ENCODE measurements at regions not wholly inside any gene's neighbourhood (a gene's known extent, or its start where the extent isn't known, plus 50 kb on each side); places are given as distances from the start of the nearest gene placed in this dataset.

DNA sequence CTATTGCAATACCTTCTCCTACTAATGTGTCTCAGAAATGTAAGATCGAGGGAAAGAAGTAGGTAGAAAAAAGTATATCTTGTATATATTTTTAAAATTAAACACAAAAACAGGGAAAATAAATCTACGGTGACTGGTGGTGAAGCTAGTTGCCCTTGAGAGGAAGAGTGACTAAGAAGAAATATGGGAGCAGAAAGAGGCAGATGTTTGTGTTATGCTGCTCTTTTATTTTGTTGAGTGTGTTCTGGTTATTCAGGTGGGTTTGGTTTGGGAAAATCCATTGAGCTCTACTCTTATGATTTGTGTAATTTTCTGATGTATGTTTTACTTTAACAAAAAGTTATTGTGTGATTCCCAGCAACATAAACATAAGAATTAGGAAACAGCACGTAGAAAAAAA is 444.9 kb upstream of the B3GALT2 start:
- no peaks in the 10 kb centered on the region for H3K27me3 ChIP-seq (ENCODE audit: control insufficient read depth in 3 of 3, insufficient read depth in 3 of 3, low read length in 3 of 3)
- no peaks in the 10 kb centered on the region for H3K9me3 ChIP-seq (ENCODE audit: control insufficient read depth in 2 of 2, insufficient read depth in 1 of 2, low read depth in 1 of 2, low read length in 1 of 2)
- no peak for FAIRE-seq
- no peak for DNase-seq
- no peaks in the 10 kb centered on the region for H3K4me1 ChIP-seq (ENCODE audit: control insufficient read depth in 3 of 3, insufficient read depth in 2 of 3, low read depth in 1 of 3, low read length in 2 of 3)
- 78 to 92% (median 81%) methylated on average over 3 of the region's 3 CpGs for WGBS, 3 donors
- H3K36me3 ChIP-seq (ENCODE audit: control insufficient read depth in 3 of 3, insufficient read depth in 2 of 3, low read depth in 1 of 3, low read length in 3 of 3), result no peaks in the 10 kb centered on the region
- H3K27ac ChIP-seq (ENCODE audit: low read depth in 1 of 3, low read length in 2 of 3), result no peak overlapping the region
- no peak overlapping the region for H3K4me3 ChIP-seq (ENCODE audit: low read depth in 1 of 3, low read length in 3 of 3)

DNA sequence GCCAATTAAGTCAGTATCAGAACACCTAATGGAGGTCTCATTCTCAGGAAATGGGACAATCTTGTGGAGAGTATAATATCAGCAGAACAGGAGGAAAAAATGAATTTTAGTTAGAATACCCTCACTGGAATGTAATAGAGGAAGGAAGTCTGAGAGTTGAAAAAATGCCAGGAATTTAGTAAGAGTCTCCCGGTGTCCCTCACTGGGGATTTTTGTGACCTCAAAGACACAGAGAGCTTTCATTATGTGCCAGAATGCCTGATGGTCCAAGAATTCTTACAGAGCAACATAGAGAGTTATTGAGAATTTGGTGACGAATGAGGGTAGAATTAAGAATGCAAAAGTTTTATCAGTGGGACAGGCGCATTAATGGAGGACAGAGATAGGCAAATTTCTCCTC is 443.5 kb upstream of the B3GALT2 start:
- Histone ChIP-seq H3K9me3 (ENCODE audit: control insufficient read depth in 2 of 2, insufficient read depth in 1 of 2, low read depth in 1 of 2, low read length in 1 of 2) (no peaks in the 10 kb centered on the region), H3K27me3 (ENCODE audit: control insufficient read depth in 3 of 3, insufficient read depth in 3 of 3, low read length in 3 of 3) (no peaks in the 10 kb centered on the region), H3K27ac (ENCODE audit: low read depth in 1 of 3, low read length in 2 of 3) (no peak overlapping the region), H3K36me3 (ENCODE audit: control insufficient read depth in 3 of 3, insufficient read depth in 2 of 3, low read depth in 1 of 3, low read length in 3 of 3) (no peaks in the 10 kb centered on the region), H3K4me1 (ENCODE audit: control insufficient read depth in 3 of 3, insufficient read depth in 2 of 3, low read depth in 1 of 3, low read length in 2 of 3) (no peaks in the 10 kb centered on the region), H3K4me3 (ENCODE audit: low read depth in 1 of 3, low read length in 3 of 3) (no peak overlapping the region)
- WGBS, 3 donors, result 76 to 93% (median 78%) methylated on average over 3 of the region's 3 CpGs
- FAIRE-seq (no peak), DNase-seq (no peak)

DNA sequence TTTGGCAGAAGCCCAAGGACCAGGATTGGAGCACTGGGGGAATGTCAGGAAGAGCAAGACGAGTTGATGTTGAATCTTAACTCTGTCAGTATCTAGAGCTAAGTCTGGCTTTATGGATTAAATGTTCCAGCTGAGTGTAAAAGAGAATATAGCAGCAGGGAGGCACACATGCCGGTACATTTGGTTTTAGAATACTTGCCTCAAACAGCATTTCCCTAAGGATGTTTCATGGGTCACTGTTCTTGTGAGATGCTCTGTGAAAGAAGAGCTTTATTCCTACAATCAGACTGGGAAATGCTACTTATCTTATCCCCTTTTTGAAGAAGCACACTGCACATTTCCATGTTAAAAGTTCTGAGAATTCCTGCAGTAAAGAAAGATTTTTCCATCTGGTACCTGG is 440.3 kb upstream of the B3GALT2 start:
- WGBS, 3 donors, result 80 to 88% (median 86%) methylated on average over 2 of the region's 2 CpGs
- DNase-seq (no peak), FAIRE-seq (no peak)
- Histone ChIP-seq H3K36me3 (ENCODE audit: control insufficient read depth in 3 of 3, insufficient read depth in 2 of 3, low read depth in 1 of 3, low read length in 3 of 3) (no peaks in the 10 kb centered on the region), H3K4me1 (ENCODE audit: control insufficient read depth in 3 of 3, insufficient read depth in 2 of 3, low read depth in 1 of 3, low read length in 2 of 3) (no peaks in the 10 kb centered on the region), H3K4me3 (ENCODE audit: low read depth in 1 of 3, low read length in 3 of 3) (no peak overlapping the region), H3K27ac (ENCODE audit: low read depth in 1 of 3, low read length in 2 of 3) (no peak overlapping the region), H3K9me3 (ENCODE audit: control insufficient read depth in 2 of 2, insufficient read depth in 1 of 2, low read depth in 1 of 2, low read length in 1 of 2) (no peaks in the 10 kb centered on the region), H3K27me3 (ENCODE audit: control insufficient read depth in 3 of 3, insufficient read depth in 3 of 3, low read length in 3 of 3) (no peaks in the 10 kb centered on the region)

DNA sequence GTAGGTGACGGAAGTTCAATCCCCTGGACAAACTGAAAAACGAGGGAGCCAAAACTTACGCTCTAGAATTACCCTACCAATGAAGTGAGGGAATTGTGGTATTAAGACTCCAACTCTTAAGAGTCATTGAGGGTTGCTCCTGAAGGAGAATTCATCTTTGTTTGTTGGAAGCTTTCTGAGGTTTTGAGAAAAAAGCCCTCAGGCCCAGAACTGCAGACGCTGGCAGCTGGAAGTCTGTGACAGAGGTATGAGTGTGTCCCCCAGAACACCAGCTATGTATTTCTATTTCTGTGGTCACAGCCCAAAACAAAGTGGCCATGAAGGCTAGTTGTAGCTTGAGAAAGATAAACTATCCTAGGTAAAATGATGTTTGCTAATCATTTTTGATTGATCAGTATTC is 438.8 kb upstream of the B3GALT2 start:
- WGBS, 3 donors, result 79 to 85% (median 84%) methylated on average over 4 of the region's 4 CpGs
- DNase-seq (no peak), FAIRE-seq (no peak)
- Histone ChIP-seq H3K9me3 (ENCODE audit: control insufficient read depth in 2 of 2, insufficient read depth in 1 of 2, low read depth in 1 of 2, low read length in 1 of 2) (no peaks in the 10 kb centered on the region), H3K4me3 (ENCODE audit: low read depth in 1 of 3, low read length in 3 of 3) (no peak overlapping the region), H3K27ac (ENCODE audit: low read depth in 1 of 3, low read length in 2 of 3) (no peak overlapping the region), H3K36me3 (ENCODE audit: control insufficient read depth in 3 of 3, insufficient read depth in 2 of 3, low read depth in 1 of 3, low read length in 3 of 3) (no peaks in the 10 kb centered on the region), H3K4me1 (ENCODE audit: control insufficient read depth in 3 of 3, insufficient read depth in 2 of 3, low read depth in 1 of 3, low read length in 2 of 3) (no peaks in the 10 kb centered on the region), H3K27me3 (ENCODE audit: control insufficient read depth in 3 of 3, insufficient read depth in 3 of 3, low read length in 3 of 3) (no peaks in the 10 kb centered on the region)

DNA sequence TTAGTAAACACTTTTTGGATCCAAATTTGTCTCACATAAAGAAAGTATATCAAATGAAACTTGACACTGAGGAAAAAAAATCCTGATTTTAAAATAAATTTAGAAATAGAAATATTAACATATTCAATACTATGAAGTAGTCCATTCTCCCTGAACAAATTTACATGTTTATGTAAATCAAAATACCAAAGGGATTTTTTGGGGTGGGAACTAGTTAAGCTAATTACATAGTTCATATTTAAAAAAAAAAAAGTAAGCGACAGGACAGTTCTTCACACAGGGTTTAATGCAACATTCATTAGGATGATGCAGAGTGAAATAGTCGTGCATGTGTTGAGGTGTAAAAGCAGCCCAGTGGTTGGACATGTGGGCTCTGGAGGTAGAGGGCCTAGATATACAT is 433.5 kb upstream of the B3GALT2 start:
- H3K27me3 ChIP-seq (ENCODE audit: control insufficient read depth in 3 of 3, insufficient read depth in 3 of 3, low read length in 3 of 3), result no peaks in the 10 kb centered on the region
- H3K4me1 ChIP-seq (ENCODE audit: control insufficient read depth in 3 of 3, insufficient read depth in 2 of 3, low read depth in 1 of 3, low read length in 2 of 3), result no peaks in the 10 kb centered on the region
- DNase-seq (no peak), FAIRE-seq (no peak)
- H3K36me3 ChIP-seq (ENCODE audit: control insufficient read depth in 3 of 3, insufficient read depth in 2 of 3, low read depth in 1 of 3, low read length in 3 of 3), result no peaks in the 10 kb centered on the region
- 93 to 98% (median 95%) methylated on average over 2 of the region's 2 CpGs for WGBS, 3 donors
- no peak overlapping the region for H3K4me3 ChIP-seq (ENCODE audit: low read depth in 1 of 3, low read length in 3 of 3)
- H3K9me3 ChIP-seq (ENCODE audit: control insufficient read depth in 2 of 2, insufficient read depth in 1 of 2, low read depth in 1 of 2, low read length in 1 of 2), result no peaks in the 10 kb centered on the region
- H3K27ac ChIP-seq (ENCODE audit: low read depth in 1 of 3, low read length in 2 of 3), result no peak overlapping the region

DNA sequence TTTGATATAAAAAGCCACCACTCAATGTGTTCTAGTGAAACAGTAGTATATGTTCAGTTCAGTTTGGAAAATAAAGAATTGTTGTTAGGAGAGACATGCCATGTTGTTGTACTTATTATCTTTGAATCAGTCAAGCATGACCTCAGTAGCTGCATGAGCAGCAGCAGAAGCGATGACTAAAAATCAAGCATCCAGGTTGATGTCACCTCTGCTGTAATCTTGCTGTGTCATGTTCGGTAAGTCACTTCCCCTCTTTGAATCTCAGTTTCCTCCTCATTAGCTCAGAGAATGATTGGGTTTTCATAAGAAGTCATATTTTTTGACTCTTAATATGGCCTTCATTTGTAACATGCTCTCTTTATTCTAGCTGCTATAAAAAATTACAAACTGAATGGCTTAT is 428.4 kb upstream of the B3GALT2 start:
- FAIRE-seq, result no peak
- 84 to 93% (median 91%) methylated on average over 2 of the region's 2 CpGs for WGBS, 3 donors
- Histone ChIP-seq H3K9me3 (ENCODE audit: control insufficient read depth in 2 of 2, insufficient read depth in 1 of 2, low read depth in 1 of 2, low read length in 1 of 2) (peaks cover 0 to 3% of the 10 kb centered on the region in 2 donors), H3K4me3 (ENCODE audit: low read depth in 1 of 3, low read length in 3 of 3) (no peak overlapping the region), H3K27me3 (ENCODE audit: control insufficient read depth in 3 of 3, insufficient read depth in 3 of 3, low read length in 3 of 3) (no peaks in the 10 kb centered on the region), H3K4me1 (ENCODE audit: control insufficient read depth in 3 of 3, insufficient read depth in 2 of 3, low read depth in 1 of 3, low read length in 2 of 3) (no peaks in the 10 kb centered on the region), H3K36me3 (ENCODE audit: control insufficient read depth in 3 of 3, insufficient read depth in 2 of 3, low read depth in 1 of 3, low read length in 3 of 3) (no peaks in the 10 kb centered on the region), H3K27ac (ENCODE audit: low read depth in 1 of 3, low read length in 2 of 3) (no peak overlapping the region)
- DNase-seq, result no peak

DNA sequence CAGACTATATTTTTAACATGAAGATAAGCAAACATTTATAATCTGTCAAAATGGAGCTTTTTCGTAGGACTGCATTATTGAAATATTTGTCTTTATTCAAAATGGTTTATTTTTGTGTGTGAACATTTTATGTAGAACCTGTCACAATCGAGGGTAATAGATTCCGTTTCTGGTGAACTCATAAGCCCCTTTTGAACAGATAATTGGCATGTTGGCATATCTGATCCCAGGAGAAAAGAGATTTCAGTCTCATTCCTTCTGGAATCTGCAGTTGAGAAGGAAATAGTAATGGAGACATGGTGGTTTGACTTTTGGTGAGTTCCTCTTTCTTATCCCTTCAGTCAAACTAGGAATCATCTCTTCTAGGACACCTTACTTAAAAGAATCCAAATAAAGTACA is 427.9 kb upstream of the B3GALT2 start:
- no peak overlapping the region for H3K4me3 ChIP-seq (ENCODE audit: low read depth in 1 of 3, low read length in 3 of 3)
- H3K27me3 ChIP-seq (ENCODE audit: control insufficient read depth in 3 of 3, insufficient read depth in 3 of 3, low read length in 3 of 3), result no peaks in the 10 kb centered on the region
- no peaks in the 10 kb centered on the region for H3K4me1 ChIP-seq (ENCODE audit: control insufficient read depth in 3 of 3, insufficient read depth in 2 of 3, low read depth in 1 of 3, low read length in 2 of 3)
- H3K9me3 ChIP-seq (ENCODE audit: control insufficient read depth in 2 of 2, insufficient read depth in 1 of 2, low read depth in 1 of 2, low read length in 1 of 2), result peaks cover 0 to 3% of the 10 kb centered on the region in 2 donors
- WGBS, 3 donors, result 87 to 94% (median 93%) methylated on average over 3 of the region's 3 CpGs
- no peak for DNase-seq
- FAIRE-seq, result no peak
- H3K27ac ChIP-seq (ENCODE audit: low read depth in 1 of 3, low read length in 2 of 3), result no peak overlapping the region
- H3K36me3 ChIP-seq (ENCODE audit: control insufficient read depth in 3 of 3, insufficient read depth in 2 of 3, low read depth in 1 of 3, low read length in 3 of 3), result no peaks in the 10 kb centered on the region

DNA sequence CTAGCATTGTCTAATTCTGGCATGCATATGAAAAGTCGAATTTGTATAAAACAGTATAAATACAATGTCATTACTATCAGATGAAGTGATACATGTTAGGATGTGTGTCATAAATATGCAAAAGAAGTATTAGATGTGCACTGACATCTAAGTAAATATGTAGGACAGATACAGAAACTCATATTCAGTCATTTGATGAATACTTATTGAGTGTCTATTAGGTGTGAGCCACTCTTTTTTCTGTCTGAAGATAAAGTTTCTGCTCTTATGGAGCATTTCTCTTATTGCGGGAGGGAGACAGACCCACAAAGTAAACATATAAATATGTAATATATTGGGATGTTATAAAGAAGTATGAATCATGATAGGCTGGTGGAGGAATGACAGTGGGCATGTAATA is 426.6 kb upstream of the B3GALT2 start:
- no peak overlapping the region for H3K4me3 ChIP-seq (ENCODE audit: low read depth in 1 of 3, low read length in 3 of 3)
- FAIRE-seq (no peak), DNase-seq (no peak)
- H3K36me3 ChIP-seq (ENCODE audit: control insufficient read depth in 3 of 3, insufficient read depth in 2 of 3, low read depth in 1 of 3, low read length in 3 of 3), result no peaks in the 10 kb centered on the region
- 88 to 92% (median 89%) methylated on average over 2 of the region's 2 CpGs for WGBS, 3 donors
- no peak overlapping the region for H3K27ac ChIP-seq (ENCODE audit: low read depth in 1 of 3, low read length in 2 of 3)
- H3K9me3 ChIP-seq (ENCODE audit: control insufficient read depth in 2 of 2, insufficient read depth in 1 of 2, low read depth in 1 of 2, low read length in 1 of 2), result peaks cover 0 to 3% of the 10 kb centered on the region in 2 donors
- H3K27me3 ChIP-seq (ENCODE audit: control insufficient read depth in 3 of 3, insufficient read depth in 3 of 3, low read length in 3 of 3), result no peaks in the 10 kb centered on the region
- no peaks in the 10 kb centered on the region for H3K4me1 ChIP-seq (ENCODE audit: control insufficient read depth in 3 of 3, insufficient read depth in 2 of 3, low read depth in 1 of 3, low read length in 2 of 3)

DNA sequence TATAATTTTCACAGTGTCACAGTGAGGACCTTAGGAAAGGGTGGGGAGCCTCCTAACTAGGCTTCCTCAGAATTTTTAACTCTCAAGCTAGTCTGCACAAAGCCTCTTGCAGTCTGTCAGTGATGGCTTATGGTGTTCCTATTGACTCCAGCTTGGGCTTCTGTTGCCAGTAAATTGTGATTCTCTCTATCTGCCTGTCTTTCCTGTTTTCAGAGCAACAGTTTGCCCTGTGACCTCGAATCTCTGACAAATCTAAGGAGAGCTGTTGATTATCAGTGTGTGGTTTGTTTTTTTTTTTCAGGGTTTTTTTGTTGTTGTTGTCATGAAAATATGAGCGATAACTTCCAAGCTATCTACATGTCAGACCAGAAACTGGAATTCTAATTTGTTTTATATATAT is 423.2 kb upstream of the B3GALT2 start:
- WGBS, 3 donors, result 69 to 71% (median 69%) methylated on average over 2 of the region's 2 CpGs
- no peak for DNase-seq
- H3K4me3 ChIP-seq (ENCODE audit: low read depth in 1 of 3, low read length in 3 of 3), result no peak overlapping the region
- H3K4me1 ChIP-seq (ENCODE audit: control insufficient read depth in 3 of 3, insufficient read depth in 2 of 3, low read depth in 1 of 3, low read length in 2 of 3), result no peaks in the 10 kb centered on the region
- no peak overlapping the region for H3K27ac ChIP-seq (ENCODE audit: low read depth in 1 of 3, low read length in 2 of 3)
- no peaks in the 10 kb centered on the region for H3K27me3 ChIP-seq (ENCODE audit: control insufficient read depth in 3 of 3, insufficient read depth in 3 of 3, low read length in 3 of 3)
- no peaks in the 10 kb centered on the region for H3K36me3 ChIP-seq (ENCODE audit: control insufficient read depth in 3 of 3, insufficient read depth in 2 of 3, low read depth in 1 of 3, low read length in 3 of 3)
- FAIRE-seq, result no peak
- peaks cover 0 to 3% of the 10 kb centered on the region in 2 donors for H3K9me3 ChIP-seq (ENCODE audit: control insufficient read depth in 2 of 2, insufficient read depth in 1 of 2, low read depth in 1 of 2, low read length in 1 of 2)
